NCI-H1694 treated with DMSO at 0.1 percent for 48 hours (cell line): ENCODE measurements at regions not wholly inside any gene's neighbourhood (a gene's known extent, or its start where the extent isn't known, plus 50 kb on each side); places are given as distances from the start of the nearest gene placed in this dataset.

Experiments
- DNase-seq: peaks from one replicate; lab custom pipeline; 2025; lab: John Stamatoyannopoulos, UW

- no peak for DNase-seq
Measured at GRCh38 chr1:88376421-88376820, 307.7 kb upstream of the PKN2 start.

GRCh38 chr1:88378560-88378959 lies 305.5 kb upstream of the PKN2 start:
- DNase-seq, result no peak

- DNase-seq, result no peak
Measured at GRCh38 chr1:88394958-88395357, 289.1 kb upstream of the PKN2 start.

- no peak for DNase-seq
Measured at GRCh38 chr1:88398338-88398737, 285.7 kb upstream of the PKN2 start.

- no peak for DNase-seq
Measured at GRCh38 chr1:88399690-88400089, 284.4 kb upstream of the PKN2 start.

- DNase-seq, result no peak
Measured at GRCh38 chr1:88401313-88401712, 282.8 kb upstream of the PKN2 start.

- DNase-seq, result no peak
Measured at GRCh38 chr1:88404582-88404981, 279.5 kb upstream of the PKN2 start.

- DNase-seq, result no peak
Measured at GRCh38 chr1:88407248-88407647, 276.8 kb upstream of the PKN2 start.

- no peak for DNase-seq
Measured at GRCh38 chr1:88421997-88422396, 262.1 kb upstream of the PKN2 start.

- no peak for DNase-seq
Measured at GRCh38 chr1:88433556-88433955, 250.5 kb upstream of the PKN2 start.

- DNase-seq, result no peak
Measured at GRCh38 chr1:88434836-88435235, 249.2 kb upstream of the PKN2 start.

GRCh38 chr1:88441022-88441421 lies 243.1 kb upstream of the PKN2 start:
- DNase-seq, result no peak

GRCh38 chr1:88451856-88452255 lies 232.2 kb upstream of the PKN2 start:
- no peak for DNase-seq

- no peak for DNase-seq
Measured at GRCh38 chr1:88453295-88453694, 230.8 kb upstream of the PKN2 start.

GRCh38 chr1:88454781-88455180 lies 229.3 kb upstream of the PKN2 start:
- no peak for DNase-seq

- DNase-seq, result no peak
Measured at GRCh38 chr1:88455621-88456256, 228.3 kb upstream of the PKN2 start.

- no peak for DNase-seq
Measured at GRCh38 chr1:88457197-88457596, 226.9 kb upstream of the PKN2 start.

- no peak for DNase-seq
Measured at GRCh38 chr1:88461007-88461406, 223.1 kb upstream of the PKN2 start.

- DNase-seq, result no peak
Measured at GRCh38 chr1:88462096-88462487, 222.0 kb upstream of the PKN2 start.

GRCh38 chr1:88462488-88463261 lies 221.4 kb upstream of the PKN2 start:
- no peak for DNase-seq

GRCh38 chr1:88463401-88463985 lies 220.6 kb upstream of the PKN2 start:
- DNase-seq, result no peak

GRCh38 chr1:88466011-88466410 lies 218.1 kb upstream of the PKN2 start:
- DNase-seq, result no peak

- DNase-seq, result no peak
Measured at GRCh38 chr1:88466899-88467580, 217.0 kb upstream of the PKN2 start.
